Esophagus muscularis mucosa (tissue), 4 donors: ENCODE measurements at regions not wholly inside any gene's neighbourhood (a gene's known extent, or its start where the extent isn't known, plus 50 kb on each side); places are given as distances from the start of the nearest gene placed in this dataset.

Experiments used
- DNase-seq: peaks from one replicate; pipeline ENCODE4 v3.0.0-alpha.2; 2017; ENCODE audit errors: extremely low spot score
- H3K27ac ChIP-seq, 4 donors: fragments of 200-600 bp; sonication (generic); replicated peaks in 1 of 4; 1 replicate in 3 of 4; 2 replicates in 1 of 4; pipeline ENCODE4 v1.5.1; 2016 to 2019; ENCODE audit warnings: mild to moderate bottlenecking in 1 of 4
- H3K27me3 ChIP-seq, 4 donors: fragments of 200-600 bp; sonication (generic); one replicate each; pipeline versions ENCODE4 v1.5.1 to v1.6.0; 2016 to 2019
- H3K36me3 ChIP-seq, 4 donors: fragments of 200-600 bp; sonication (generic); one replicate each; pipeline ENCODE4 v1.5.1; 2016 to 2019
- H3K4me1 ChIP-seq, 4 donors: fragments of 200-600 bp; sonication (generic); one replicate each; pipeline ENCODE4 v1.5.1; 2016 to 2019
- H3K4me3 ChIP-seq, 4 donors: fragments of 200-600 bp; sonication (generic); 1 replicate in 2 of 4; 2 replicates in 2 of 4; pipeline ENCODE4 v1.5.1; 2016 to 2019; ENCODE audit warnings: mild to moderate bottlenecking in 4 of 4, moderate library complexity in 1 of 4
- H3K9me3 ChIP-seq, 4 donors: fragments of 200-600 bp; sonication (generic); 1 replicate in 3 of 4; 2 replicates in 1 of 4; pipeline ENCODE4 v1.5.1; 2016 to 2019
- EP300 ChIP-seq: sonication (generic); formaldehyde crosslinking; IDR thresholded peaks from one replicate; pipeline ENCODE4 v1.6.1; 2017; ENCODE audit warnings: antibody characterized with exemption
- POLR2A ChIP-seq: fragments of 450-650 bp; IDR thresholded peaks from one replicate; pipeline ENCODE4 v1.6.1; 2017; ENCODE audit warnings: antibody characterized with exemption, moderate library complexity, mild to moderate bottlenecking, low read depth
- POLR2AphosphoS5 ChIP-seq, 2 donors: sonication (generic); formaldehyde crosslinking; IDR thresholded peaks; one replicate each; pipeline ENCODE4 v1.6.1; 2017; ENCODE audit warnings: antibody characterized with exemption in 2 of 2
- WGBS: methylation state at CpG from one replicate; pipeline ENCODE4 v1.1.5; 2018; 5-methylcytosine and 5-hydroxymethylcytosine counted together
- intact Hi-C: fragments of 100-400 bp; cut with DNase I; formaldehyde crosslinking; loops from one replicate; pipeline ENCODE4 v1.15.1; 2023
- TF ChIP-seq, protein P1 (sequence below), 3 experiments: fragments of 200-600 bp in 2 of 3; fragments of 450-650 bp in 1 of 3; sonication (generic) in 2 of 3; IDR thresholded peaks; one replicate each; pipeline ENCODE4 v1.5.1; 2017 to 2019; ENCODE audit warnings: antibody characterized with exemption in 3 of 3, mild to moderate bottlenecking in 2 of 3, moderate library complexity in 1 of 3

- no peak for DNase-seq
- WGBS = 89% methylated on average over 5 of the region's 5 CpGs
- Histone ChIP-seq H3K4me1 (peaks cover 0 to 6% (median 0%) of the 10 kb centered on the region in 4 donors), H3K9me3 (no peaks in the 10 kb centered on the region), H3K4me3 (no peak overlapping the region), H3K36me3 (no peaks in the 10 kb centered on the region), H3K27me3 (no peaks in the 10 kb centered on the region), H3K27ac (no peak overlapping the region)
- no peak for TF ChIP-seq EP300
- TF ChIP-seq POLR2AphosphoS5 (IDR thresholded peaks at IDR 0.05) = no peak
- TF ChIP-seq, protein P1, sequence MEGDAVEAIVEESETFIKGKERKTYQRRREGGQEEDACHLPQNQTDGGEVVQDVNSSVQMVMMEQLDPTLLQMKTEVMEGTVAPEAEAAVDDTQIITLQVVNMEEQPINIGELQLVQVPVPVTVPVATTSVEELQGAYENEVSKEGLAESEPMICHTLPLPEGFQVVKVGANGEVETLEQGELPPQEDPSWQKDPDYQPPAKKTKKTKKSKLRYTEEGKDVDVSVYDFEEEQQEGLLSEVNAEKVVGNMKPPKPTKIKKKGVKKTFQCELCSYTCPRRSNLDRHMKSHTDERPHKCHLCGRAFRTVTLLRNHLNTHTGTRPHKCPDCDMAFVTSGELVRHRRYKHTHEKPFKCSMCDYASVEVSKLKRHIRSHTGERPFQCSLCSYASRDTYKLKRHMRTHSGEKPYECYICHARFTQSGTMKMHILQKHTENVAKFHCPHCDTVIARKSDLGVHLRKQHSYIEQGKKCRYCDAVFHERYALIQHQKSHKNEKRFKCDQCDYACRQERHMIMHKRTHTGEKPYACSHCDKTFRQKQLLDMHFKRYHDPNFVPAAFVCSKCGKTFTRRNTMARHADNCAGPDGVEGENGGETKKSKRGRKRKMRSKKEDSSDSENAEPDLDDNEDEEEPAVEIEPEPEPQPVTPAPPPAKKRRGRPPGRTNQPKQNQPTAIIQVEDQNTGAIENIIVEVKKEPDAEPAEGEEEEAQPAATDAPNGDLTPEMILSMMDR (IDR thresholded peaks at IDR 0.05) = no peak
- TF ChIP-seq POLR2A = no peak
- intact Hi-C loops = no loop called here
Measured at GRCh38 chr12:89895101-89895500, 186.5 kb upstream of the ATP2B1 start.

DNA sequence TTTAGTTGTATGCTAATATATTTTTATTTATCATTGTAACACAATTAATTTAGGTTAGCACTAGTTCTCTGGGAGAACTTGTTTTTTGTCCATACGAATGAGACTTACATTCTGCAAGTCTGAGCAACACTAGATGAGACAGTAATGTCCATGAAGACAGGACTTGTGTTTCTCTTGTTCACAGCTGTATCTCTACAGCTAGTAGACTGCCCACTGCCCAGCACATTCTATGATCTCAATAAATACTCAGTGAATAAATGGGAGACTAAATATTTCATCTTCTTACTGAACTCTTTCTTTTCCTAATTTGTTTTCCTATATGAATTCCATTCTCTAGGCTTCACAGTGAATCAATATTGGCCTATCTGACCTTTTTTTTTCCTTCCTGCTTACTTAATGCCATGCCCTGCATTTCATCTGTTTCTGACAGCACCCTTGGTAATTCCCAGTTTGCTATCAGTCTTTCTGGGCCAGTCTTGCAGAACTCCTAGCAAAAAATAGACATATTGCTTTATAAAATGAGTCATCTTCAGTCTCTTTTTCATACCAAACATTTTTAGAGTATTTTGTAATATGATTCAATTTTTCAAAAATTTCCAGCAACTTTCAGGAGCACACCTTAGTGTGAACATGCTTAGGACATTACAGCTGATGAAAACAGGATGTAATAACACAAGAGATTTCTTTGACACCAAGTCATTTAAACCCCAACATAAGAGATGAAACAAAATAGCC, 185.5 kb upstream of the ATP2B1 start:
- Histone ChIP-seq H3K4me3 (no peak overlapping the region), H3K27me3 (no peaks in the 10 kb centered on the region), H3K27ac (no peak overlapping the region), H3K4me1 (peaks cover 0 to 6% (median 0%) of the 10 kb centered on the region in 4 donors), H3K9me3 (no peaks in the 10 kb centered on the region), H3K36me3 (no peaks in the 10 kb centered on the region)
- no peak for TF ChIP-seq POLR2AphosphoS5 (IDR thresholded peaks at IDR 0.05)
- no peak for TF ChIP-seq EP300
- TF ChIP-seq POLR2A = no peak
- TF ChIP-seq, protein P1 (IDR thresholded peaks at IDR 0.05) = no peak
- DNase-seq = no peak
- 90% methylated on average over 1 of the region's 1 CpG for WGBS
- intact Hi-C loops = no loop called here

DNA sequence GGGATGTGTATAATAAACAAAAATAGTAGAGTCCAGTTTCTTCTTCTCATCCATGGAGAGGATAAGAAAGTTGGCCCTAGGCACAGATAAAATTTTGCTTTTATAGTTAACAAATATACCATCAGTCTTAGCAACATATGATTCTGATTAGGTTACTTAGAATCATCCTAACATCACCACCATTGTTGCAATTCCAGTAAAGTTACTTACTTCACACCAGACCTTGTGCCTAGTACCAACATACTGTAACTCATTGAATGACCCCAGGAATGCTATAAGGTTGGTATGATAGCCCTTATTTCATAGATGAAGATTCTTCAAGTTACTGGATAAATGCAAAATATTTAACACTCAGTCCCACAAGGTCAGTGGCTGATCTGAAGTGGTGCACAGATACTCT, 183.8 kb upstream of the ATP2B1 start:
- Histone ChIP-seq H3K4me3 (no peak overlapping the region), H3K4me1 (peaks cover 0 to 6% (median 0%) of the 10 kb centered on the region in 4 donors), H3K27me3 (no peaks in the 10 kb centered on the region), H3K27ac (no peak overlapping the region), H3K36me3 (no peaks in the 10 kb centered on the region), H3K9me3 (no peaks in the 10 kb centered on the region)
- intact Hi-C loops = no loop called here
- no peak for DNase-seq
- TF ChIP-seq POLR2A = no peak
- TF ChIP-seq EP300 = no peak
- no peak for TF ChIP-seq POLR2AphosphoS5 (IDR thresholded peaks at IDR 0.05)
- TF ChIP-seq, protein P1 (IDR thresholded peaks at IDR 0.05) = no peak

DNA sequence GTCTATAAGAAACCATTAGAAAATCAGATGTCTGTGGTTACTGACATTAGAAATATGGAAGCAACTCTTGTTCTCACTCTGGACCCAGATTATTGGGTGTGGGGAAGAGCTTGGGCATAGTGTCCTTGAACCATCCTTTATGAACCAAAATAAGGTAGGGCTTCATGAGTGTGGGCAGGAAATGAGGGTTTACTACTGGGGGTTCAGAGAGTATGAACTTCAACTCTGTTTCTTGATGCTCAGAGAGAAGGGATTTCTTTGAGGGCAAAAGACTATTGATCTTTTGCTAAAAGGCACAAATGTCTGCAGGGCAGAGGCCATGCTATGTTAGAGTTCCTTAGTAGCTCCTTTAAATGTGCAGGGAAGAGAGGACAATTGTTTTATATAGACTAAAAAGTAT, 183.3 kb upstream of the ATP2B1 start:
- Histone ChIP-seq H3K9me3 (no peaks in the 10 kb centered on the region), H3K36me3 (no peaks in the 10 kb centered on the region), H3K27me3 (no peaks in the 10 kb centered on the region), H3K27ac (no peak overlapping the region), H3K4me1 (peaks cover 0 to 6% (median 0%) of the 10 kb centered on the region in 4 donors), H3K4me3 (no peak overlapping the region)
- TF ChIP-seq POLR2AphosphoS5 (IDR thresholded peaks at IDR 0.05) = no peak
- no peak for TF ChIP-seq EP300
- TF ChIP-seq, protein P1 (IDR thresholded peaks at IDR 0.05) = no peak
- TF ChIP-seq POLR2A = no peak
- intact Hi-C loops = no loop called here
- no peak for DNase-seq

GRCh38 chr12:89890161-89890560, 181.5 kb upstream of the ATP2B1 start:
- TF ChIP-seq EP300 (no peak), POLR2AphosphoS5 (IDR thresholded peaks at IDR 0.05) (no peak), POLR2A (no peak)
- TF ChIP-seq, protein P1 (IDR thresholded peaks at IDR 0.05) = no peak
- no peaks in the 10 kb centered on the region for H3K27me3 ChIP-seq
- intact Hi-C loops = no loop called here
- 100% methylated on average over 2 of the region's 2 CpGs for WGBS
- H3K4me3 ChIP-seq = no peak overlapping the region
- no peaks in the 10 kb centered on the region for H3K9me3 ChIP-seq
- peaks cover 0 to 6% (median 0%) of the 10 kb centered on the region in 4 donors for H3K4me1 ChIP-seq
- DNase-seq = no peak
- H3K27ac ChIP-seq = no peak overlapping the region
- H3K36me3 ChIP-seq = no peaks in the 10 kb centered on the region
